Ramos (cell line): ENCODE measurements at regions not wholly inside any gene's neighbourhood (a gene's known extent, or its start where the extent isn't known, plus 50 kb on each side); places are given as distances from the start of the nearest gene placed in this dataset.

Experiments used
- in situ Hi-C: fragments of 300-500 bp; cut with MboI; formaldehyde crosslinking; loops from one replicate; pipeline ENCODE4 v1.14.3; 2022; ENCODE audit warnings: low sequenced_read_pairs; ENCODE audit not compliant: unreplicated experiment

- in situ Hi-C loops = no loop called here
Measured at GRCh38 chr1:221098471-221099405, 219.5 kb downstream of the HLX start.

- in situ Hi-C loops = no loop called here
Measured at GRCh38 chr1:221099747-221100595, 220.7 kb downstream of the HLX start.

GRCh38 chr1:221100611-221101010 is 221.4 kb downstream of the HLX start:
- in situ Hi-C loops = no loop called here

GRCh38 chr1:221101807-221102605 is 222.8 kb downstream of the HLX start:
- in situ Hi-C loops = no loop called here

GRCh38 chr1:221104596-221104995 is 225.4 kb downstream of the HLX start:
- in situ Hi-C loops = no loop called here

- in situ Hi-C loops = no loop called here
Measured at GRCh38 chr1:221105578-221105977, 226.3 kb downstream of the HLX start.

- in situ Hi-C loops = no loop called here
Measured at GRCh38 chr1:221106616-221107015, 227.4 kb downstream of the HLX start.

- in situ Hi-C loops = no loop called here
Measured at GRCh38 chr1:221109930-221110329, 230.7 kb downstream of the HLX start.

- in situ Hi-C loops = no loop called here
Measured at GRCh38 chr1:221117133-221117532, 237.9 kb downstream of the HLX start.

- in situ Hi-C loops = no loop called here
Measured at GRCh38 chr1:221117548-221117951, 238.3 kb downstream of the HLX start.

GRCh38 chr1:221118176-221118937 is 239.1 kb downstream of the HLX start:
- in situ Hi-C loops = no loop called here

GRCh38 chr1:221118938-221119320 is 239.7 kb downstream of the HLX start:
- in situ Hi-C loops = no loop called here

- in situ Hi-C loops = no loop called here
Measured at GRCh38 chr1:221122501-221122900, 243.3 kb downstream of the HLX start.

GRCh38 chr1:221125976-221126375 is 246.7 kb downstream of the HLX start:
- in situ Hi-C loops = no loop called here

- in situ Hi-C loops = no loop called here
Measured at GRCh38 chr1:221137666-221138065, 258.4 kb downstream of the HLX start.

- in situ Hi-C loops = no loop called here
Measured at GRCh38 chr1:221138516-221138915, 259.3 kb downstream of the HLX start.

- in situ Hi-C loops = no loop called here
Measured at GRCh38 chr1:221139991-221140390, 260.7 kb downstream of the HLX start.

GRCh38 chr1:221141096-221141495 is 261.9 kb downstream of the HLX start:
- in situ Hi-C loops = no loop called here

GRCh38 chr1:221141606-221142285 is 262.5 kb downstream of the HLX start:
- in situ Hi-C loops = no loop called here
